HL-60 (cell line): ENCODE measurements at regions not wholly inside any gene's neighbourhood (a gene's known extent, or its start where the extent isn't known, plus 50 kb on each side); places are given as distances from the start of the nearest gene placed in this dataset.

Experiments
- DNase-seq, 2 experiments: peaks; one replicate each; pipeline ENCODE4 v3.0.0-alpha.2; 2010 to 2020; ENCODE audit warnings: low read depth in 1 of 2, low spot score in 1 of 2
- H3K27ac ChIP-seq: fragments of 250-450 bp; sonication (Bioruptor Pico); replicated peaks from 2 replicates; pipeline ENCODE4 v1.5.1; 2020; ENCODE audit warnings: mild to moderate bottlenecking, moderate library complexity
- H3K27me3 ChIP-seq: fragments of 250-450 bp; sonication (Bioruptor Pico); 2 replicates; pipeline ENCODE4 v1.5.1; 2021; ENCODE audit warnings: mild to moderate bottlenecking, moderate library complexity; ENCODE audit not compliant: insufficient read depth, poor library complexity, severe bottlenecking
- H3K4me3 ChIP-seq: replicated peaks from 2 replicates; pipeline ENCODE4 v1.5.1; 2011; ENCODE audit warnings: mild to moderate bottlenecking, control low read depth, low read length; ENCODE audit not compliant: insufficient read depth
- GABPA ChIP-seq: IDR thresholded peaks from 2 replicates; pipeline ENCODE4 v1.6.1; 2012; ENCODE audit warnings: low read depth
- POLR2AphosphoS5 ChIP-seq: IDR thresholded peaks from 2 replicates; pipeline ENCODE4 v1.6.1; 2012; ENCODE audit warnings: low read depth
- SPI1 ChIP-seq: IDR thresholded peaks from 2 replicates; pipeline ENCODE4 v1.6.1; 2012; ENCODE audit warnings: low read depth, mild to moderate bottlenecking, borderline replicate concordance
- TF ChIP-seq, protein P1 (sequence below): IDR thresholded peaks from 2 replicates; pipeline ENCODE4 v1.6.1; 2012; ENCODE audit warnings: low read depth; ENCODE audit not compliant: insufficient replicate concordance
- TF ChIP-seq, protein P2 (sequence below): IDR thresholded peaks from one replicate; pipeline ENCODE4 v1.5.1; 2011; ENCODE audit warnings: low read length, control low read depth, inconsistent platforms; ENCODE audit not compliant: insufficient read depth

DNA sequence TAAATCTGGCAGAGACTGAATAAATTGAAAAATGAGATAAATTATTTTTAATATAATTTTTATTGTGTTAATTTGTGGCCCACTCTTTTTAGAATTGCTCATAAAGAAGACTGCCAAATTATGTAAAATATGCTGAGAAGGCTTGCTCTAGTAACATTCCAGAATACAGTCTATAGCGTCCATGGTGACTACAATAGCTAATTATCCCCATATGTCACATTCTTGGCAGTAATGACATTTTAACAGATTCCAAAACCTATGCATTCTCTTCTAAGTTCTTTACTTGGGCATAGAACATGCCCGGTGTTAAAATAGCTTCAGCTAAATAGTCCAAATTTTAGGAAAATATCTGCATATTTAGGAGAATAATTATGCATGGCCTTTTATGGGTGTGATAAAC, 697.0 kb upstream of the SEMA6A start:
- H3K4me3 ChIP-seq = no peak overlapping the region
- no peak for DNase-seq
- no peaks in the 10 kb centered on the region for H3K27me3 ChIP-seq
- no peak for TF ChIP-seq POLR2AphosphoS5
- no peak for TF ChIP-seq SPI1
- no peak for TF ChIP-seq GABPA
- TF ChIP-seq, protein P1, sequence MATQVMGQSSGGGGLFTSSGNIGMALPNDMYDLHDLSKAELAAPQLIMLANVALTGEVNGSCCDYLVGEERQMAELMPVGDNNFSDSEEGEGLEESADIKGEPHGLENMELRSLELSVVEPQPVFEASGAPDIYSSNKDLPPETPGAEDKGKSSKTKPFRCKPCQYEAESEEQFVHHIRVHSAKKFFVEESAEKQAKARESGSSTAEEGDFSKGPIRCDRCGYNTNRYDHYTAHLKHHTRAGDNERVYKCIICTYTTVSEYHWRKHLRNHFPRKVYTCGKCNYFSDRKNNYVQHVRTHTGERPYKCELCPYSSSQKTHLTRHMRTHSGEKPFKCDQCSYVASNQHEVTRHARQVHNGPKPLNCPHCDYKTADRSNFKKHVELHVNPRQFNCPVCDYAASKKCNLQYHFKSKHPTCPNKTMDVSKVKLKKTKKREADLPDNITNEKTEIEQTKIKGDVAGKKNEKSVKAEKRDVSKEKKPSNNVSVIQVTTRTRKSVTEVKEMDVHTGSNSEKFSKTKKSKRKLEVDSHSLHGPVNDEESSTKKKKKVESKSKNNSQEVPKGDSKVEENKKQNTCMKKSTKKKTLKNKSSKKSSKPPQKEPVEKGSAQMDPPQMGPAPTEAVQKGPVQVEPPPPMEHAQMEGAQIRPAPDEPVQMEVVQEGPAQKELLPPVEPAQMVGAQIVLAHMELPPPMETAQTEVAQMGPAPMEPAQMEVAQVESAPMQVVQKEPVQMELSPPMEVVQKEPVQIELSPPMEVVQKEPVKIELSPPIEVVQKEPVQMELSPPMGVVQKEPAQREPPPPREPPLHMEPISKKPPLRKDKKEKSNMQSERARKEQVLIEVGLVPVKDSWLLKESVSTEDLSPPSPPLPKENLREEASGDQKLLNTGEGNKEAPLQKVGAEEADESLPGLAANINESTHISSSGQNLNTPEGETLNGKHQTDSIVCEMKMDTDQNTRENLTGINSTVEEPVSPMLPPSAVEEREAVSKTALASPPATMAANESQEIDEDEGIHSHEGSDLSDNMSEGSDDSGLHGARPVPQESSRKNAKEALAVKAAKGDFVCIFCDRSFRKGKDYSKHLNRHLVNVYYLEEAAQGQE = no peak
- TF ChIP-seq, protein P2, sequence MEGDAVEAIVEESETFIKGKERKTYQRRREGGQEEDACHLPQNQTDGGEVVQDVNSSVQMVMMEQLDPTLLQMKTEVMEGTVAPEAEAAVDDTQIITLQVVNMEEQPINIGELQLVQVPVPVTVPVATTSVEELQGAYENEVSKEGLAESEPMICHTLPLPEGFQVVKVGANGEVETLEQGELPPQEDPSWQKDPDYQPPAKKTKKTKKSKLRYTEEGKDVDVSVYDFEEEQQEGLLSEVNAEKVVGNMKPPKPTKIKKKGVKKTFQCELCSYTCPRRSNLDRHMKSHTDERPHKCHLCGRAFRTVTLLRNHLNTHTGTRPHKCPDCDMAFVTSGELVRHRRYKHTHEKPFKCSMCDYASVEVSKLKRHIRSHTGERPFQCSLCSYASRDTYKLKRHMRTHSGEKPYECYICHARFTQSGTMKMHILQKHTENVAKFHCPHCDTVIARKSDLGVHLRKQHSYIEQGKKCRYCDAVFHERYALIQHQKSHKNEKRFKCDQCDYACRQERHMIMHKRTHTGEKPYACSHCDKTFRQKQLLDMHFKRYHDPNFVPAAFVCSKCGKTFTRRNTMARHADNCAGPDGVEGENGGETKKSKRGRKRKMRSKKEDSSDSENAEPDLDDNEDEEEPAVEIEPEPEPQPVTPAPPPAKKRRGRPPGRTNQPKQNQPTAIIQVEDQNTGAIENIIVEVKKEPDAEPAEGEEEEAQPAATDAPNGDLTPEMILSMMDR = no peak
- H3K27ac ChIP-seq = no peak overlapping the region

DNA sequence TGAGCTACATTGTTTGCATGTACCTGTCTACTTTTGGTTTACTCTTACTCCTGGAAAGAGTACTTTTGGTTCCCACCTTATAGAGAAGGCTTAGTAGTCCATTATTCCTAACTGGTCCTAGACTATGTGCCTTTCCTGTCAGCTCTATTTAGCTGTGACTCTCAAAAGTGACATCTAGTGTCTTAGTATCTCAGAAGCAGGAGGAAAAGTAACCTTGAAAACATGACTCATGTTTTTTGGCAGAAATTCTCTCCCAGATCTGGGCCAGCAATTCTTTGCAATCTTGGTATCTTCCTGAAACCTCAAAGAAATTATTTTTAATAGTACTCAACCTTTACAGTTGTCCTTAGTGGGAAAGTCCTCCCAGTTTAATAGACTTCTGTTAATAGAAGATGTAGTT, 691.7 kb upstream of the SEMA6A start:
- Histone ChIP-seq H3K4me3 (no peak overlapping the region), H3K27ac (no peak overlapping the region), H3K27me3 (no peaks in the 10 kb centered on the region)
- no peak for DNase-seq
- no peak for TF ChIP-seq GABPA
- TF ChIP-seq SPI1 = no peak
- TF ChIP-seq, protein P1 = no peak
- TF ChIP-seq POLR2AphosphoS5 = no peak
- TF ChIP-seq, protein P2 = no peak

DNA sequence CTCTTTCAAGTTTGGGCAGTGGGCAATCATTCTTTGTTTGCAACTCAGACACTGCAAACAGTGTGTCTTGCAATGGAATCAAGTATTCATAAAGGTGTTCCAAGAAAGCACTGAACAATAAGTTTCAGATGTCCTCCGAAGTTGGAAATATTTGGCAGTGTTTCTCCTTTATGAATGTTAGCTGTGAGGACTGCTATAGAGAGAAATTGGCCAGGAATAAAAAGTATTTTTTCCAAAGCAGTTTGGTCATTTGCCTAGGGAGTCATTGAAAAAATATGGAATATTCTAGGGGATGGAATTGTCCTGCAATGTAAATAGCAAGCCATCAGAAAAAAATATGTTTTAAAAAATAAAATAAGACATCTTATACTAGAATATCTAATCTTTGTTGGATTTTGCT, 688.6 kb upstream of the SEMA6A start:
- DNase-seq = no peak
- Histone ChIP-seq H3K4me3 (no peak overlapping the region), H3K27me3 (no peaks in the 10 kb centered on the region), H3K27ac (no peak overlapping the region)
- TF ChIP-seq SPI1 (no peak), POLR2AphosphoS5 (no peak), GABPA (no peak)
- TF ChIP-seq, protein P2 = no peak
- TF ChIP-seq, protein P1 = no peak
